IPS-15b (cell line): ENCODE measurements at regions not wholly inside any gene's neighbourhood (a gene's known extent, or its start where the extent isn't known, plus 50 kb on each side); places are given as distances from the start of the nearest gene placed in this dataset.

ENCODE experiments used
- H3K27me3 ChIP-seq: one replicate; pipeline ENCODE4 v1.6.1; 2013; ENCODE audit warnings: low read length; ENCODE audit not compliant: control insufficient read depth, insufficient read depth
- H3K36me3 ChIP-seq: one replicate; pipeline ENCODE4 v1.6.1; 2013; ENCODE audit warnings: low read length; ENCODE audit not compliant: control insufficient read depth, insufficient read depth
- H3K4me1 ChIP-seq: one replicate; pipeline ENCODE4 v1.6.1; 2013; ENCODE audit warnings: mild to moderate bottlenecking, low read length; ENCODE audit not compliant: control insufficient read depth, insufficient read depth
- H3K4me3 ChIP-seq: one replicate; pipeline ENCODE4 v1.5.1; 2013; ENCODE audit warnings: low read depth, low read length
- H3K9ac ChIP-seq: one replicate; pipeline ENCODE4 v1.6.1; 2013; ENCODE audit warnings: low read depth, mild to moderate bottlenecking, low read length
- H3K9me3 ChIP-seq: one replicate; pipeline ENCODE4 v1.6.1; 2013; ENCODE audit warnings: mild to moderate bottlenecking, low read length; ENCODE audit not compliant: control insufficient read depth, insufficient read depth

- no peaks in the 10 kb centered on the region for H3K27me3 ChIP-seq
- H3K36me3 ChIP-seq, result no peaks in the 10 kb centered on the region
- H3K4me3 ChIP-seq, result no peak overlapping the region
- H3K9ac ChIP-seq, result no peak overlapping the region
- no peaks in the 10 kb centered on the region for H3K4me1 ChIP-seq
- no peaks in the 10 kb centered on the region for H3K9me3 ChIP-seq
These were observed 191.8 kb upstream of the LRFN2 start for GRCh38 chr6:40778918-40779317.

- Histone ChIP-seq H3K4me3 (no peak overlapping the region), H3K27me3 (no peaks in the 10 kb centered on the region), H3K9ac (no peak overlapping the region), H3K4me1 (no peaks in the 10 kb centered on the region), H3K9me3 (no peaks in the 10 kb centered on the region), H3K36me3 (no peaks in the 10 kb centered on the region)
These were observed 191.0 kb upstream of the LRFN2 start for GRCh38 chr6:40778196-40778595.

GRCh38 chr6:40774932-40775331 lies 187.8 kb upstream of the LRFN2 start:
- Histone ChIP-seq H3K4me3 (no peak overlapping the region), H3K4me1 (no peaks in the 10 kb centered on the region), H3K36me3 (no peaks in the 10 kb centered on the region), H3K9me3 (no peaks in the 10 kb centered on the region), H3K27me3 (no peaks in the 10 kb centered on the region), H3K9ac (no peak overlapping the region)

GRCh38 chr6:40770794-40771193 lies 183.6 kb upstream of the LRFN2 start:
- Histone ChIP-seq H3K4me1 (no peaks in the 10 kb centered on the region), H3K36me3 (no peaks in the 10 kb centered on the region), H3K27me3 (no peaks in the 10 kb centered on the region), H3K9me3 (no peaks in the 10 kb centered on the region), H3K9ac (no peak overlapping the region), H3K4me3 (no peak overlapping the region)

- Histone ChIP-seq H3K9me3 (no peaks in the 10 kb centered on the region), H3K27me3 (no peaks in the 10 kb centered on the region), H3K4me3 (no peak overlapping the region), H3K9ac (no peak overlapping the region), H3K4me1 (no peaks in the 10 kb centered on the region), H3K36me3 (no peaks in the 10 kb centered on the region)
These were observed 177.6 kb upstream of the LRFN2 start for GRCh38 chr6:40764726-40765125.

- no peak overlapping the region for H3K9ac ChIP-seq
- H3K4me3 ChIP-seq, result no peak overlapping the region
These were observed 175.8 kb upstream of the LRFN2 start for GRCh38 chr6:40762981-40763380.

GRCh38 chr6:40760887-40761286 lies 173.7 kb upstream of the LRFN2 start:
- no peaks in the 10 kb centered on the region for H3K9me3 ChIP-seq
- no peaks in the 10 kb centered on the region for H3K36me3 ChIP-seq
- no peak overlapping the region for H3K9ac ChIP-seq
- peaks cover 19% of the 10 kb centered on the region for H3K27me3 ChIP-seq
- no peaks in the 10 kb centered on the region for H3K4me1 ChIP-seq
- H3K4me3 ChIP-seq, result no peak overlapping the region

More at GRCh38 chr6:40762981-40763380, 175.8 kb upstream of the LRFN2 start:
- Histone ChIP-seq H3K36me3 (no peaks in the 10 kb centered on the region), H3K27me3 (no peaks in the 10 kb centered on the region), H3K4me1 (no peaks in the 10 kb centered on the region), H3K9me3 (no peaks in the 10 kb centered on the region)

- H3K36me3 ChIP-seq, result no peaks in the 10 kb centered on the region
- H3K27me3 ChIP-seq, result peaks cover 30% of the 10 kb centered on the region
- H3K9me3 ChIP-seq, result no peaks in the 10 kb centered on the region
- no peak overlapping the region for H3K4me3 ChIP-seq
- no peak overlapping the region for H3K9ac ChIP-seq
- H3K4me1 ChIP-seq, result peaks cover 4% of the 10 kb centered on the region
These were observed 172.7 kb upstream of the LRFN2 start for GRCh38 chr6:40759838-40760237.

GRCh38 chr6:40759264-40759663 lies 172.1 kb upstream of the LRFN2 start:
- H3K36me3 ChIP-seq, result no peaks in the 10 kb centered on the region
- peaks cover 4% of the 10 kb centered on the region for H3K4me1 ChIP-seq
- H3K9me3 ChIP-seq, result no peaks in the 10 kb centered on the region
- H3K27me3 ChIP-seq, result peaks cover 35% of the 10 kb centered on the region
- H3K4me3 ChIP-seq, result no peak overlapping the region
- no peak overlapping the region for H3K9ac ChIP-seq

GRCh38 chr6:40755749-40756452 lies 168.7 kb upstream of the LRFN2 start:
- H3K36me3 ChIP-seq, result no peaks in the 10 kb centered on the region
- peak overlapping the region; percentile 47 for H3K4me3 ChIP-seq
- H3K9ac ChIP-seq, result no peak overlapping the region
- H3K9me3 ChIP-seq, result no peaks in the 10 kb centered on the region
- peaks cover 4% of the 10 kb centered on the region for H3K4me1 ChIP-seq
- peaks cover 48% of the 10 kb centered on the region for H3K27me3 ChIP-seq

- peak overlapping the region; percentile 47 for H3K4me3 ChIP-seq
- H3K9ac ChIP-seq, result peak overlapping the region; percentile 54
- no peaks in the 10 kb centered on the region for H3K9me3 ChIP-seq
These were observed 168.0 kb upstream of the LRFN2 start for GRCh38 chr6:40755046-40755681.

GRCh38 chr6:40754461-40755045 lies 167.4 kb upstream of the LRFN2 start:
- Histone ChIP-seq H3K9ac (peak overlapping the region; percentile 54), H3K27me3 (peaks cover 51% of the 10 kb centered on the region), H3K9me3 (no peaks in the 10 kb centered on the region), H3K4me3 (peak overlapping the region; percentile 47), H3K4me1 (peaks cover 4% of the 10 kb centered on the region), H3K36me3 (no peaks in the 10 kb centered on the region)

More at GRCh38 chr6:40755046-40755681, 168.0 kb upstream of the LRFN2 start:
- Histone ChIP-seq H3K36me3 (no peaks in the 10 kb centered on the region), H3K4me1 (peaks cover 4% of the 10 kb centered on the region), H3K27me3 (peaks cover 48% of the 10 kb centered on the region)
